ENCODE measurements at regions not wholly inside any gene's neighbourhood (a gene's known extent, or its start where the extent isn't known, plus 50 kb on each side); places are given as distances from the start of the nearest gene placed in this dataset.

DNA sequence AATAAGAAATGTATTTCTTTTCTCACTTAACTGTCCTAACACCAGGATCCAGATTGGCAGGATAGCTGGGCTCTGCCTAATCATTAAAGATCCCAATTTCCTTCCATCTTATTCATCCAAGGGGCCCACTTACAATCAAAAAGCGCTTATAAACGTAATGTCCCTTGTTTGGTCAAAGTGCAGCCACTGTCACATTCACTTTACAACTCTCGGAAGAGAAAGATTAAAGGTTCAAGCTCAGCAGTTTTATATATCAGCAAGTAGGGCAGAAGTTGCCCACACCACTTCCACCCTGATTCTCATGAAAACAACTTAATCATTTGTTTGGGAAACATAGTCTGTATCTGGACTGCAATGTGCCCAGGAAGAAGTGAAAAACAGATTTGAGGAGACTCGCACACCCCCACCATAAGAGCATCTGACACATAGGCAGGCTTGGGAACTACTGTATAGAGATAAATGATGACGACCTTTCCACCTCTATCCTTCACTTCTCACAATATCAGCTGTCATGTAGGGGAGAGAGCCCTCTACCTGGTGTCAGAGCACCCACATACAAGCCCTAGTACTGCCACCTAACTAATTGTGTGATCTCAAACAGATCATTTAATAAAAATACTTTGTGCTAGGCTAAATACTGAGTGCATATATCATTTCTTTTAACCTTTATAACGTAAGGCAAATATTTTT lies 80.8 kb downstream of the CAPZA3 start:
- Histone ChIP-seq H3K36me3 (no peaks in the 10 kb centered on the region), H3K27ac (replicated peaks in 1 of 4) (no peak overlapping the region), H3K4me1 (peaks cover 0 to 7% (median 0%) of the 10 kb centered on the region in 4 donors), H3K4me3 (no peak overlapping the region), H3K9me3 (no peaks in the 10 kb centered on the region), H3K27me3 (no peaks in the 10 kb centered on the region)
- intact Hi-C loops (cut with DNase I): no loop called here
- TF ChIP-seq POLR2AphosphoS5 (IDR thresholded peaks at IDR 0.05): no peak
- TF ChIP-seq CTCF (IDR thresholded peaks at IDR 0.05): no peak
- TF ChIP-seq POLR2A (IDR thresholded peaks at IDR 0.05; ENCODE audit: low read depth): no peak
- no peak for TF ChIP-seq EP300 (IDR thresholded peaks at IDR 0.05)
- 80% methylated on average over 6 of the region's 6 CpGs for WGBS
- DNase-seq (ENCODE audit: extremely low spot score): no peak

DNA sequence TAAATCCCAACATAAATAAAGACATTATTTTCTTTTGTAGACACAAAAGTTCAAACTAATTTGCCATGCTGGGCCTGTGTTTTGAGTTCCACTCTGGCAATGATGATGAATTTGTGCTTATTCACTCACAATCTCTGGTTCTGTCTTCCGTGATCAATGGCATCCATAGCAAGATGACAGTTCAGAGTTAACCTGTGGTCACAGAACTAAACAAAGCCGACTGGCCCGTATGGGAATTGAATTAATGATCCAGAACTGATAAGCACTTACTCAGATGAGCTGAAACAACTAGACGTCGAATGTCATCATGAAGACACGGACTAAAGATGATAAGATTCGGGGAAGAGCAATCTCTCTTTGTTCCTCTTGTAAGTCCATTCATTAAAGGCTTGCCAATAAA lies 81.6 kb downstream of the CAPZA3 start:
- peaks cover 0 to 7% (median 0%) of the 10 kb centered on the region in 4 donors for H3K4me1 ChIP-seq
- intact Hi-C loops (cut with DNase I): no loop called here
- DNase-seq (ENCODE audit: extremely low spot score): no peak
- no peak overlapping the region for H3K4me3 ChIP-seq
- H3K27me3 ChIP-seq: no peaks in the 10 kb centered on the region
- H3K9me3 ChIP-seq: no peaks in the 10 kb centered on the region
- TF ChIP-seq POLR2AphosphoS5 (IDR thresholded peaks at IDR 0.05): no peak
- no peak for TF ChIP-seq EP300 (IDR thresholded peaks at IDR 0.05)
- no peak for TF ChIP-seq CTCF (IDR thresholded peaks at IDR 0.05)
- TF ChIP-seq POLR2A (IDR thresholded peaks at IDR 0.05; ENCODE audit: low read depth): no peak
- H3K27ac ChIP-seq (replicated peaks in 1 of 4): no peak overlapping the region
- H3K36me3 ChIP-seq: no peaks in the 10 kb centered on the region
- WGBS: 80% methylated on average over 7 of the region's 7 CpGs

GRCh38 chr12:18823461-18823860 lies 85.5 kb downstream of the CAPZA3 start:
- no peaks in the 10 kb centered on the region for H3K36me3 ChIP-seq
- no peak overlapping the region for H3K27ac ChIP-seq (replicated peaks in 1 of 4)
- no peak for DNase-seq (ENCODE audit: extremely low spot score)
- intact Hi-C loops (cut with DNase I): no loop called here
- peaks cover 0 to 7% (median 0%) of the 10 kb centered on the region in 4 donors for H3K4me1 ChIP-seq
- WGBS: 83% methylated on average over 1 of the region's 1 CpG
- no peak overlapping the region for H3K4me3 ChIP-seq
- no peaks in the 10 kb centered on the region for H3K27me3 ChIP-seq
- H3K9me3 ChIP-seq: peaks cover 0 to 5% (median 2%) of the 10 kb centered on the region in 4 donors
- TF ChIP-seq EP300 (IDR thresholded peaks at IDR 0.05) (no peak), POLR2A (IDR thresholded peaks at IDR 0.05; ENCODE audit: low read depth) (no peak), CTCF (IDR thresholded peaks at IDR 0.05) (no peak), POLR2AphosphoS5 (IDR thresholded peaks at IDR 0.05) (no peak)

DNA sequence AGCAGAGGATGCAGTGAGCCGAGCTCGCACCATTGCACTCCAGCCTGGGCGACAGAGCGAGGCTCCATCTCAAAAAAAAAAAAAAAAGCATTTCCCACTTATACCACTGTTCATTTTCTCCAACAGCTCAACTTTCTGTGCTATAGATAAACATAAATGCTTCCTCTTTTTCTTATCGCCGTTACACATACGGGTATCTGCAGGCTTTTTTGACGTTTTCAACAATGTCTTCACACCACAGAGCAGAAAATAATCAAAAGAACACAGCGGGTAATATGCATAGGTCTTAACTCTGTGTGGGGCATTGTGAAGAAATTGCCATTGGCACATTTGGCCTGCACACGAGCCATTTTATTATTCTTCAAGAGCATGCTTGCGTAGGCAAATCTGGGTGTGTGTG lies 86.4 kb downstream of the CAPZA3 start:
- no peaks in the 10 kb centered on the region for H3K36me3 ChIP-seq
- H3K27ac ChIP-seq (replicated peaks in 1 of 4): no peak overlapping the region
- H3K4me3 ChIP-seq: no peak overlapping the region
- no peak for TF ChIP-seq POLR2AphosphoS5 (IDR thresholded peaks at IDR 0.05)
- no peak for TF ChIP-seq POLR2A (IDR thresholded peaks at IDR 0.05; ENCODE audit: low read depth)
- no peak for TF ChIP-seq EP300 (IDR thresholded peaks at IDR 0.05)
- no peak for TF ChIP-seq CTCF (IDR thresholded peaks at IDR 0.05)
- peaks cover 0 to 12% (median 10%) of the 10 kb centered on the region in 4 donors for H3K9me3 ChIP-seq
- intact Hi-C loops (cut with DNase I): no loop called here
- H3K4me1 ChIP-seq: peaks cover 0 to 7% (median 0%) of the 10 kb centered on the region in 4 donors
- no peak for DNase-seq (ENCODE audit: extremely low spot score)
- no peaks in the 10 kb centered on the region for H3K27me3 ChIP-seq
- 68% methylated on average over 11 of the region's 11 CpGs for WGBS

- no peak for TF ChIP-seq POLR2AphosphoS5 (IDR thresholded peaks at IDR 0.05)
- TF ChIP-seq POLR2A (IDR thresholded peaks at IDR 0.05; ENCODE audit: low read depth): no peak
- no peak for TF ChIP-seq CTCF (IDR thresholded peaks at IDR 0.05)
- TF ChIP-seq EP300 (IDR thresholded peaks at IDR 0.05): no peak
- Histone ChIP-seq H3K27me3 (no peaks in the 10 kb centered on the region), H3K36me3 (no peaks in the 10 kb centered on the region), H3K4me3 (no peak overlapping the region), H3K4me1 (peaks cover 0 to 7% (median 0%) of the 10 kb centered on the region in 4 donors), H3K9me3 (peaks cover 0 to 16% (median 12%) of the 10 kb centered on the region in 4 donors), H3K27ac (replicated peaks in 1 of 4) (no peak overlapping the region)
- 92% methylated on average over 2 of the region's 2 CpGs for WGBS
- intact Hi-C loops (cut with DNase I): no loop called here
- no peak for DNase-seq (ENCODE audit: extremely low spot score)
Measured at GRCh38 chr12:18825138-18825537, 87.2 kb downstream of the CAPZA3 start.
